Neural progenitor cell (in vitro differentiated cells): ENCODE measurements at regions not wholly inside any gene's neighbourhood (a gene's known extent, or its start where the extent isn't known, plus 50 kb on each side); places are given as distances from the start of the nearest gene placed in this dataset.

Experiments used
- DNase-seq: peaks from one replicate; pipeline ENCODE4 v3.0.0-alpha.2; 2016; ENCODE audit warnings: low spot score
- H2AFZ ChIP-seq: fragments of 200-600 bp; sonication (generic); replicated peaks from 2 replicates; pipeline ENCODE4 v1.6.1; 2016; ENCODE audit warnings: antibody characterized with exemption
- H3F3A ChIP-seq: fragments of 200-600 bp; sonication (generic); 2 replicates; pipeline ENCODE4 v1.6.1; 2016; ENCODE audit warnings: antibody characterized with exemption, low read depth
- H3K27ac ChIP-seq: fragments of 200-600 bp; sonication (generic); 2 replicates; pipeline ENCODE4 v1.5.1; 2016; ENCODE audit warnings: mild to moderate bottlenecking
- H3K27me3 ChIP-seq: fragments of 200-600 bp; sonication (generic); 2 replicates; pipeline ENCODE4 v1.6.1; 2016; ENCODE audit warnings: mild to moderate bottlenecking, moderate library complexity
- H3K36me3 ChIP-seq: fragments of 200-600 bp; sonication (generic); 2 replicates; pipeline ENCODE4 v1.5.1; 2016
- H3K4me1 ChIP-seq: fragments of 200-600 bp; sonication (generic); 2 replicates; pipeline ENCODE4 v1.6.1; 2016; ENCODE audit warnings: mixed run types
- H3K4me2 ChIP-seq: fragments of 200-600 bp; sonication (generic); 2 replicates; pipeline ENCODE4 v1.6.1; 2016
- H3K4me3 ChIP-seq: fragments of 200-600 bp; sonication (generic); 2 replicates; pipeline ENCODE4 v1.5.1; 2016
- H3K79me2 ChIP-seq: fragments of 200-600 bp; sonication (generic); 2 replicates; pipeline ENCODE4 v1.6.1; 2016; ENCODE audit warnings: low read depth
- H3K9ac ChIP-seq: fragments of 200-600 bp; sonication (generic); 2 replicates; pipeline ENCODE4 v1.6.1; 2016
- H3K9me3 ChIP-seq: fragments of 200-600 bp; sonication (generic); 2 replicates; pipeline ENCODE4 v1.5.1; 2016; ENCODE audit warnings: low read depth
- H4K20me1 ChIP-seq: fragments of 200-600 bp; sonication (generic); 2 replicates; pipeline ENCODE4 v1.6.1; 2016; ENCODE audit warnings: low read depth
- H3K27ac Mint-ChIP-seq: 3 replicates; pipeline ENCODE4 v1.8.0; 2021; ENCODE audit warnings: mixed read lengths
- H3K27me3 Mint-ChIP-seq: 2 replicates; pipeline ENCODE4 v1.8.0; 2022; ENCODE audit warnings: low read depth, mild to moderate bottlenecking, inconsistent platforms, moderate library complexity, mixed read lengths; ENCODE audit not compliant: insufficient read depth
- H3K36me3 Mint-ChIP-seq: 3 replicates; pipeline ENCODE4 v1.8.0; 2021; ENCODE audit warnings: mixed read lengths
- H3K4me1 Mint-ChIP-seq: 3 replicates; pipeline ENCODE4 v1.8.0; 2021; ENCODE audit warnings: mixed read lengths
- H3K4me3 Mint-ChIP-seq: 3 replicates; pipeline ENCODE4 v1.8.0; 2021; ENCODE audit warnings: mild to moderate bottlenecking, moderate library complexity, mixed read lengths
- H3K9me3 Mint-ChIP-seq: 3 replicates; pipeline ENCODE4 v1.8.0; 2020; ENCODE audit warnings: mixed read lengths
- EZH2 ChIP-seq: fragments of 200-600 bp; sonication (generic); IDR thresholded peaks from 2 replicates; pipeline ENCODE4 v1.6.1; 2017; ENCODE audit warnings: antibody characterized with exemption, mild to moderate bottlenecking, moderate library complexity
- EZH2phosphoT487 ChIP-seq: fragments of 200-600 bp; sonication (generic); IDR thresholded peaks from 2 replicates; pipeline ENCODE4 v1.6.1; 2017; ENCODE audit warnings: antibody characterized with exemption
- TF ChIP-seq, protein P1 (sequence below): fragments of 200-600 bp; sonication (generic); IDR thresholded peaks from 2 replicates; pipeline ENCODE4 v1.5.1; 2017; ENCODE audit warnings: antibody characterized with exemption, mild to moderate bottlenecking

DNA sequence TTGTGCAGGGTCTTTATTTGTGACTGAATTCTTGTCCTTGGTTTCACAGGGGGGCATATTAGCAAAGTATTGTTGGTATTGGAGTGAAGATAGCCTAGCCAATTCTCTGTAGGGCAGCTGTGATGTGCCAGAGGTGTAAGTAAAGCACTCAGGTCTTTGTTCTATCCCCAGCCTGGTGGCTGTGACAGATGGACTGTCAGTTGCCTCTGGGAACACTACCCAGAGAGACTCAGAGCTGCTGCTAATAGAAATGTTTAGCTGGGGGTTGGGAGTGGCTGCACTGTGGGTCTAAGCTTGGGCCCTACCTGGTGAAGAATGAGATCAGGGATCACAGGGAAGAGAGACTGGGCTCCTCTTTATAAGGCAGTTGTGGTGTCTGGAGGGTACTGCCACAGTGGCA is 1006.5 kb upstream of the TYRP1 start:
- no peaks in the 10 kb centered on the region for H3K79me2 ChIP-seq
- peaks cover 3% of the 10 kb centered on the region for H3K4me1 Mint-ChIP-seq
- no peaks in the 10 kb centered on the region for H3K27me3 ChIP-seq
- H3K9ac ChIP-seq = no peak overlapping the region
- no peak overlapping the region for H3K27ac ChIP-seq
- no peaks in the 10 kb centered on the region for H4K20me1 ChIP-seq
- no peaks in the 10 kb centered on the region for H3K4me1 ChIP-seq
- H3K9me3 ChIP-seq = no peaks in the 10 kb centered on the region
- H3K4me2 ChIP-seq = no peak overlapping the region
- TF ChIP-seq EZH2phosphoT487 = no peak
- TF ChIP-seq, protein P1, sequence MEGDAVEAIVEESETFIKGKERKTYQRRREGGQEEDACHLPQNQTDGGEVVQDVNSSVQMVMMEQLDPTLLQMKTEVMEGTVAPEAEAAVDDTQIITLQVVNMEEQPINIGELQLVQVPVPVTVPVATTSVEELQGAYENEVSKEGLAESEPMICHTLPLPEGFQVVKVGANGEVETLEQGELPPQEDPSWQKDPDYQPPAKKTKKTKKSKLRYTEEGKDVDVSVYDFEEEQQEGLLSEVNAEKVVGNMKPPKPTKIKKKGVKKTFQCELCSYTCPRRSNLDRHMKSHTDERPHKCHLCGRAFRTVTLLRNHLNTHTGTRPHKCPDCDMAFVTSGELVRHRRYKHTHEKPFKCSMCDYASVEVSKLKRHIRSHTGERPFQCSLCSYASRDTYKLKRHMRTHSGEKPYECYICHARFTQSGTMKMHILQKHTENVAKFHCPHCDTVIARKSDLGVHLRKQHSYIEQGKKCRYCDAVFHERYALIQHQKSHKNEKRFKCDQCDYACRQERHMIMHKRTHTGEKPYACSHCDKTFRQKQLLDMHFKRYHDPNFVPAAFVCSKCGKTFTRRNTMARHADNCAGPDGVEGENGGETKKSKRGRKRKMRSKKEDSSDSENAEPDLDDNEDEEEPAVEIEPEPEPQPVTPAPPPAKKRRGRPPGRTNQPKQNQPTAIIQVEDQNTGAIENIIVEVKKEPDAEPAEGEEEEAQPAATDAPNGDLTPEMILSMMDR = no peak
- TF ChIP-seq EZH2 = no peak
- H3K9me3 Mint-ChIP-seq = no peaks in the 10 kb centered on the region
- H3K4me3 ChIP-seq = no peak overlapping the region
- H3K36me3 ChIP-seq = no peaks in the 10 kb centered on the region
- H3K36me3 Mint-ChIP-seq = no peaks in the 10 kb centered on the region
- no peaks in the 10 kb centered on the region for H3F3A ChIP-seq
- H3K27me3 Mint-ChIP-seq = peaks cover 2% of the 10 kb centered on the region
- H2AFZ ChIP-seq = peak overlapping the region; percentile 42
- DNase-seq = no peak
- H3K4me3 Mint-ChIP-seq = no peak overlapping the region
- H3K27ac Mint-ChIP-seq = peak overlapping the region; percentile 25

DNA sequence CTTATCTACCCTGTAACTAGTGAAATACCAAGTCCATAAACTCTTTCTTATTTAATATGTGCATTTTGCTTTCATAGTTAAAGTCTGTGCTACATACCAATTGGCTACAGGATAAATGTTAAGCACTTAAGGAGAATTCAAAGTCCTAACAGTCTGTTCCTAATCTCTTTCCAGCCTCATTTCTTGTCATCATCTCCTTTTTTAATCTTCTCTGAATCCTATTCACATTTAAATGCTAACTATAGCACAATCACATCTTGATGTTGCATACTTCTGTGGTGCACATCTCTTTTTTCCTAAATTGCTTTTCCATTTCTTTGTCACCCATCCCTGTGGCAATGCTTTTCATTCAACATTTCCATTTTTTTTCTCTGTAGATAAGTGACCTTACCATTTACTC is 996.1 kb upstream of the TYRP1 start:
- no peaks in the 10 kb centered on the region for H3K36me3 Mint-ChIP-seq

DNA sequence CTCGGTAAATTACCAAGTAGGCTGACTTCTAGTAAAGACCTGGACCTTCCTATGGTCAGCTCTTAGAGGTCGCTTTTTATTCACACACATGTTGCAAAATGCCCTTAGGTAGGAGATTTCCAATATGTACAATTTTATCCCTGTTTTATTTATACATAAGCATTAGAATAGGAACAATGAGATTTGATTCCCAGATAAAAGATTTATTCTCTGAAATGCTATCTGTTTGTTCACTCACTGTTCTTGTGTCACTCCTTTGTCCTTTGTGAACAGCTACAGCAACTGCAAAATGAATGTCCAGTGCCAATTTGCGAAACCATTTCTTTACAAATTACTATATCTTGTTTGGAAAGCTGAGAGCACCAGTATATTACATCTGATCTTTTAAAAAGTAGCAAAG is 991.5 kb upstream of the TYRP1 start:
- no peak for DNase-seq
- TF ChIP-seq EZH2phosphoT487 (no peak), EZH2 (no peak)
- TF ChIP-seq, protein P1 = no peak
- Histone ChIP-seq H3K4me1 (no peaks in the 10 kb centered on the region), H3K27me3 (no peaks in the 10 kb centered on the region), H3K4me2 (no peak overlapping the region), H3F3A (no peaks in the 10 kb centered on the region), H3K36me3 (no peaks in the 10 kb centered on the region), H3K9me3 (no peaks in the 10 kb centered on the region), H3K9ac (no peak overlapping the region), H4K20me1 (no peaks in the 10 kb centered on the region), H3K79me2 (no peaks in the 10 kb centered on the region), H3K4me3 (no peak overlapping the region), H3K27ac (no peak overlapping the region), H2AFZ (no peak overlapping the region)
- H3K9me3 Mint-ChIP-seq = no peaks in the 10 kb centered on the region
- no peaks in the 10 kb centered on the region for H3K36me3 Mint-ChIP-seq
- no peaks in the 10 kb centered on the region for H3K27me3 Mint-ChIP-seq
- H3K4me3 Mint-ChIP-seq = no peak overlapping the region
- H3K27ac Mint-ChIP-seq = no peak overlapping the region
- H3K4me1 Mint-ChIP-seq = peaks cover 3% of the 10 kb centered on the region

More for the DNA sequence above, 996.1 kb upstream of the TYRP1 start:
- H3K27me3 Mint-ChIP-seq = no peaks in the 10 kb centered on the region
- no peak overlapping the region for H3K4me2 ChIP-seq
- no peaks in the 10 kb centered on the region for H4K20me1 ChIP-seq
- H3K27ac Mint-ChIP-seq = no peak overlapping the region
- no peak overlapping the region for H3K4me3 ChIP-seq
- H3K9me3 ChIP-seq = no peaks in the 10 kb centered on the region
- no peaks in the 10 kb centered on the region for H3K9me3 Mint-ChIP-seq
- H3K9ac ChIP-seq = no peak overlapping the region
- H2AFZ ChIP-seq = no peak overlapping the region
- H3K27ac ChIP-seq = no peak overlapping the region
- H3K79me2 ChIP-seq = no peaks in the 10 kb centered on the region
- H3K27me3 ChIP-seq = no peaks in the 10 kb centered on the region
- no peaks in the 10 kb centered on the region for H3F3A ChIP-seq
- TF ChIP-seq EZH2 (no peak), EZH2phosphoT487 (no peak)
- TF ChIP-seq, protein P1 = no peak
- no peak overlapping the region for H3K4me3 Mint-ChIP-seq
- H3K36me3 ChIP-seq = no peaks in the 10 kb centered on the region
- DNase-seq = no peak
- H3K4me1 Mint-ChIP-seq = no peaks in the 10 kb centered on the region
- no peaks in the 10 kb centered on the region for H3K4me1 ChIP-seq
